Hepatocyte (in vitro differentiated cells): ENCODE measurements at regions not wholly inside any gene's neighbourhood (a gene's known extent, or its start where the extent isn't known, plus 50 kb on each side); places are given as distances from the start of the nearest gene placed in this dataset.
A peak's percentile ranks its signal among the peaks of the same experiment; 100 is the strongest.

ENCODE experiments used
- DNase-seq: peaks from one replicate; pipeline ENCODE4 v3.0.0-alpha.2; 2016; ENCODE audit warnings: low spot score
- H2AFZ ChIP-seq: fragments of 200-600 bp; sonication (generic); 2 replicates; pipeline ENCODE4 v1.6.0; 2016; ENCODE audit warnings: antibody characterized with exemption, mild to moderate bottlenecking
- H3K27ac ChIP-seq: fragments of 200-600 bp; sonication (generic); 2 replicates; pipeline ENCODE4 v1.5.1; 2016; ENCODE audit warnings: mild to moderate bottlenecking
- H3K27me3 ChIP-seq: fragments of 200-600 bp; sonication (generic); 2 replicates; pipeline ENCODE4 v1.6.1; 2016
- H3K36me3 ChIP-seq: fragments of 200-600 bp; sonication (generic); replicated peaks from 2 replicates; pipeline ENCODE4 v1.5.1; 2016; ENCODE audit warnings: low read depth; ENCODE audit not compliant: insufficient read depth
- H3K4me1 ChIP-seq: fragments of 200-600 bp; sonication (generic); 2 replicates; pipeline ENCODE4 v1.5.1; 2016; ENCODE audit warnings: mild to moderate bottlenecking, moderate library complexity; ENCODE audit not compliant: insufficient read depth
- H3K4me2 ChIP-seq: fragments of 200-600 bp; sonication (generic); 2 replicates; pipeline ENCODE4 v1.6.0; 2016
- H3K4me3 ChIP-seq: fragments of 200-600 bp; sonication (generic); 2 replicates; pipeline ENCODE4 v1.5.1; 2016; ENCODE audit warnings: mild to moderate bottlenecking
- H3K79me2 ChIP-seq: fragments of 200-600 bp; sonication (generic); 2 replicates; pipeline ENCODE4 v1.6.0; 2017; ENCODE audit warnings: mild to moderate bottlenecking
- H3K9me2 ChIP-seq: fragments of 200-600 bp; sonication (generic); replicated peaks from 2 replicates; pipeline ENCODE4 v1.6.0; 2017; ENCODE audit warnings: mild to moderate bottlenecking; ENCODE audit not compliant: insufficient read depth
- H3K9me3 ChIP-seq: fragments of 200-600 bp; sonication (generic); 2 replicates; pipeline ENCODE4 v1.5.1; 2016; ENCODE audit warnings: low read depth, mild to moderate bottlenecking
- H4K20me1 ChIP-seq: fragments of 200-600 bp; sonication (generic); 2 replicates; pipeline ENCODE4 v1.6.0; 2016; ENCODE audit warnings: mild to moderate bottlenecking; ENCODE audit not compliant: insufficient read depth, poor library complexity, severe bottlenecking
- CTCF ChIP-seq: fragments of 200-600 bp; sonication (generic); IDR thresholded peaks from 2 replicates; pipeline ENCODE4 v1.5.1; 2016; ENCODE audit warnings: antibody characterized with exemption, mild to moderate bottlenecking; ENCODE audit not compliant: poor library complexity
- EZH2 ChIP-seq: fragments of 200-600 bp; sonication (generic); IDR thresholded peaks from 2 replicates; pipeline ENCODE4 v1.6.1; 2016; ENCODE audit warnings: antibody characterized with exemption, mild to moderate bottlenecking, borderline replicate concordance
- EZH2phosphoT487 ChIP-seq: fragments of 200-600 bp; sonication (generic); IDR thresholded peaks from one replicate; pipeline ENCODE4 v1.6.1; 2018; ENCODE audit warnings: antibody characterized with exemption, mild to moderate bottlenecking, low read depth, moderate library complexity; ENCODE audit not compliant: unreplicated experiment, severe bottlenecking
- WGBS: methylation state at CpG from one replicate; pipeline ENCODE4 v1.1.6; 2016; ENCODE audit warnings: low lambda C conversion rate; ENCODE audit errors: missing lambda C conversion rate; 5-methylcytosine and 5-hydroxymethylcytosine counted together

- WGBS = 0% methylated on average over 1 of the region's 1 CpG
- TF ChIP-seq CTCF (no peak), EZH2 (no peak), EZH2phosphoT487 (no peak)
- H3K9me3 ChIP-seq = no peaks in the 10 kb centered on the region
- no peaks in the 10 kb centered on the region for H3K27me3 ChIP-seq
- H3K79me2 ChIP-seq = no peaks in the 10 kb centered on the region
- H3K27ac ChIP-seq = no peak overlapping the region
- H3K4me1 ChIP-seq = peaks cover 14% of the 10 kb centered on the region
- no peak for DNase-seq
- H2AFZ ChIP-seq = no peak overlapping the region
- no peak overlapping the region for H3K4me3 ChIP-seq
- H3K4me2 ChIP-seq = no peak overlapping the region
- H3K36me3 ChIP-seq = no peaks in the 10 kb centered on the region
- H4K20me1 ChIP-seq = no peaks in the 10 kb centered on the region
- no peaks in the 10 kb centered on the region for H3K9me2 ChIP-seq
Measured at GRCh38 chr12:63404611-63405010, 253.6 kb upstream of the AVPR1A start.

GRCh38 chr12:63403256-63403655 is 252.3 kb upstream of the AVPR1A start:
- H3K4me1 ChIP-seq = peaks cover 14% of the 10 kb centered on the region
- H3K79me2 ChIP-seq = no peaks in the 10 kb centered on the region
- H3K27me3 ChIP-seq = no peaks in the 10 kb centered on the region
- no peaks in the 10 kb centered on the region for H3K9me2 ChIP-seq
- WGBS = 21% methylated on average over 1 of the region's 1 CpG
- no peaks in the 10 kb centered on the region for H3K36me3 ChIP-seq
- no peak for DNase-seq
- H2AFZ ChIP-seq = no peak overlapping the region
- H3K9me3 ChIP-seq = no peaks in the 10 kb centered on the region
- H3K27ac ChIP-seq = peak overlapping the region; percentile 3
- TF ChIP-seq EZH2 = no peak
- no peak for TF ChIP-seq EZH2phosphoT487
- no peak for TF ChIP-seq CTCF
- no peaks in the 10 kb centered on the region for H4K20me1 ChIP-seq
- no peak overlapping the region for H3K4me2 ChIP-seq
- no peak overlapping the region for H3K4me3 ChIP-seq

GRCh38 chr12:63400718-63401117 is 249.7 kb upstream of the AVPR1A start:
- Histone ChIP-seq H3K36me3 (no peaks in the 10 kb centered on the region), H2AFZ (no peak overlapping the region), H3K4me1 (peaks cover 14% of the 10 kb centered on the region), H3K4me3 (no peak overlapping the region), H3K79me2 (no peaks in the 10 kb centered on the region), H3K9me3 (no peaks in the 10 kb centered on the region), H3K27ac (peak overlapping the region; percentile 68), H3K4me2 (no peak overlapping the region), H3K27me3 (no peaks in the 10 kb centered on the region), H4K20me1 (no peaks in the 10 kb centered on the region), H3K9me2 (no peaks in the 10 kb centered on the region)
- peak; percentile 51 for DNase-seq
- WGBS = 69% methylated on average over 3 of the region's 3 CpGs
- TF ChIP-seq EZH2phosphoT487 = no peak
- TF ChIP-seq EZH2 = no peak
- no peak for TF ChIP-seq CTCF

- no peak overlapping the region for H2AFZ ChIP-seq
- no peak overlapping the region for H3K4me3 ChIP-seq
- H3K36me3 ChIP-seq = no peaks in the 10 kb centered on the region
- H4K20me1 ChIP-seq = no peaks in the 10 kb centered on the region
- no peak for DNase-seq
- no peaks in the 10 kb centered on the region for H3K79me2 ChIP-seq
- peak overlapping the region; percentile 68 for H3K27ac ChIP-seq
- H3K4me1 ChIP-seq = peaks cover 14% of the 10 kb centered on the region
- no peak for TF ChIP-seq EZH2phosphoT487
- no peak for TF ChIP-seq EZH2
- no peak for TF ChIP-seq CTCF
- WGBS = 100% methylated on average over 2 of the region's 2 CpGs
- H3K9me2 ChIP-seq = no peaks in the 10 kb centered on the region
- H3K27me3 ChIP-seq = no peaks in the 10 kb centered on the region
- H3K4me2 ChIP-seq = no peak overlapping the region
- H3K9me3 ChIP-seq = no peaks in the 10 kb centered on the region
Measured at GRCh38 chr12:63400318-63400717, 249.3 kb upstream of the AVPR1A start.
